NCI-H226 (cell line): ENCODE measurements at regions not wholly inside any gene's neighbourhood (a gene's known extent, or its start where the extent isn't known, plus 50 kb on each side); places are given as distances from the start of the nearest gene placed in this dataset.

ENCODE experiments used
- DNase-seq: peaks from one replicate; pipeline ENCODE4 v3.0.0-alpha.2; 2015

DNA sequence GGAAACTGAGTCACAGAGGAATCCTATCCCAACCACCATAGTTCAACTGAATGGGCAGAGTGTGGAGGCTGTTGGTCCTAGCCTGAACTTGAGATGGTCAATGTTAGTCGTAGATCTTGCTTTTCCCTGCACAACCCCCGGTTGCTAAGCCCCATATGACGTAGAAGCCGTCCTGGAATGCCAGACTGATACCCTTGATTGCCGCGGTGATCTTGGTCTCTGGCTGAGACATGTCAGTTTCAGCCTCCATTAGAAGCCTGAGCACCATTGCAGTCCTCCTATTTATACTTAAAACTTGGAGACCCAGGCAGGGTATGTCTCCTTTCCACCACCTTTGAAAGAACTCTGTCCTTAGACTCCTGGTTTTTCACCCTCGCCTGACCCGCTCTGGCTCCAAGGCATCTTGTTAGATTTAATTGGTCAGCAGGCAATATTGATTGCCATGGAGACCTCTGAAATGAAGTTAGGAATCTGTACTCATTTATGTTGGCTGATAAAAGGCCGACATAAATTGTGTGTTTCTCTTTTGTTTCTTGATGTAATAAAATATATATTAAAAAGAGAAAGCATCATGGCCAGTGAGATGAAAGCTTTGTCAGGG is 53.4 kb downstream of the RPLP1 start:
- DNase-seq = no peak

DNA sequence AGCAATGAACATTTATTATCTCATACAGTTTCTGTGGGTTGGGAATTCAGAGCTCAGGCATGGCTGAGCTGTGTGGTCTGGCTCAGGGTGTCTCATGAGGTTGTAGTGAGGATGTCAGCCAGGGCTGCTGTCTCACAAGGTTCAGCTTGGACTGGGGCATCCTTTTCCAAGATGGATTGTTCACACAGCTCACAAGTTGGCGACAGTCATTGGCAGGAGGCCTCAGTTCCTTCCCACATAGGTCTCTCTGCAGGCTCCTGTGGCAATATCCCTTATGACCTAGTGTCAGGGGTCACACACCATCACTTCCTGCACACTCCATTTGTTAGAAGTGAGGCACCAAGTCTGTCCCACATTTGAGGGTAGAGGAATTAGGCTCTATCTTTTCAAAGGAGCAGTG is 56.0 kb downstream of the RPLP1 start:
- no peak for DNase-seq

DNA sequence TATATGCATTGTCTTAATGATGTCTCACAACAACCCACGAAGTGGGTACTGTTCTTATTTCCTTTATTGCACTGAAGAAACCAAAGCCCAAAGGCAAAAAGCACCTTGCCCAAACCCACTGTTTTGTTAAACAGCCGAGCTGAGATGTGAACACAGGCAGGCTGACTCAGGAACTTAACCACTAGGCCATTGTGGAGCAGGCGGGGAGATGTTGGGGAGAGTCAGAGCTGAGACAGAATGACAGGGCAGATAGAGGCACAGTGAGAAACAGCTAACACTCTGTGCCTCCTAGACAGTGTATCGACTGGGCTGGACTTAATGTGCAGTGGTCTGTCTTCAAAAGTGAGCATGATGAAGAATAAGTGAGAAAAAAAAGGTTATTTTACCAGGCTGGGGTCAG is 56.5 kb downstream of the RPLP1 start:
- DNase-seq = no peak

DNA sequence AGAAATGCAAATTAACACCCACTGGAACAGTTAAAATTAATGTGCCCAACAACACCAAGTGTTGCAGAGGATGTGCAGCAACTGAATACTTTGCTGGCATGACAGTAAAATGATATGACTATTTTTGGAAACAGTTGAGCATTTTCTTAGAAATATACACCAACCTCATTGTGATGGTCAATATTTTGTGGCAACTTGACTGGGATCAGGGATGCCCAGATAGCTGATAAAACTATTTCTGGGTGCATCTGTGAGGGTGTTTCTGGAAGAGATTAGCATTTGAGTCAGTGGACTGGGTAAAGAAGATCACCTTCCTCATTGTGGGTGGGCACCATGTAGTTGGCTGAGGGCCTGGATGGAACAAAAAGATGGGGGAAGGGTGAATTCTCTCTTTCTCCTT is 57.9 kb downstream of the RPLP1 start:
- DNase-seq = no peak

DNA sequence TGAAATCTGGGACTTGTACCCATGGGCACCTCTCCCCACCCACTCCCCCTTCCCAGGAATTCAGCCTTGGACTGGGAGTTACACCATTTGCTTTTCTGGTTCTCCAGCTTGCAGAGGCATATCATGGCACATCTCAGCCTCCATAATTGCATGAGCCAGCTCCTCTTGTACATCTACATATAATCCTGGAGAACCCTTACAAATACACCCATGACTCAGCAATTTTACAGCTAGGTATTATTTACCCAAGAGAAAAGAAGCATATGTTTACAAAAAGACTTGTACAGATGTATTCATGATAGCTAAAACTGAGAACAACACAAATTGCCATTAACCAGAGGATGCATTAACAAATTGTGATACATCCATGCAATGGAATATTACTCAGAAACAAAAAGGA is 58.4 kb downstream of the RPLP1 start:
- DNase-seq = no peak

DNA sequence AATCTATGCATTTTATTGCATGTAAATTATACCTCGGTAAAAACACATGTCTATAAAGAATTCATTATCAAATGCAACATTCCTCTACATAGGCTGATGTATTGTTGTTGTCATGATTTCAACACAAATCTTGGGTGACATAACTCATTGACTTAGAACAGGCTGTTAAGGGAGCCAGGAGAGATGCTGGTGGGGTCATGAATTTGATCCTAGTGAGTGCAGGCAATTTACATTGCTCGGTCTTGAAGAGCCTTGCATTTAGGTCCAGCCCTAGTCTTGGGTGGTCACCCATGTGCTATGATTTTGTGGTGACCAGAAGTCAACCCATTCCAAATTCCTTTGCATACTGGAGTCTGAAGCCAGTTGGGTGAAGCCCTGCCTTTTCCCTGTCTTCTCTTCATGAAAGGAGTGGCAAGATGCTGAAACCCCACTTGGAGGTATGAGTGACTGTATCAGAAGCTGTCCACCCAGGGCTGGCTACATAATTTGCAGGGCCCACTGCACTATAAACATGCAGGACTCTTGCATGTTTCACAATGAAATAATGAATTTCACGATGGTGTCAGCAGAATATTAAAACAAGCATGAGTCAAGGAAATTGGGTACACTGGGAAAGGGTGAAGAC is 59.2 kb downstream of the RPLP1 start:
- DNase-seq = no peak

DNA sequence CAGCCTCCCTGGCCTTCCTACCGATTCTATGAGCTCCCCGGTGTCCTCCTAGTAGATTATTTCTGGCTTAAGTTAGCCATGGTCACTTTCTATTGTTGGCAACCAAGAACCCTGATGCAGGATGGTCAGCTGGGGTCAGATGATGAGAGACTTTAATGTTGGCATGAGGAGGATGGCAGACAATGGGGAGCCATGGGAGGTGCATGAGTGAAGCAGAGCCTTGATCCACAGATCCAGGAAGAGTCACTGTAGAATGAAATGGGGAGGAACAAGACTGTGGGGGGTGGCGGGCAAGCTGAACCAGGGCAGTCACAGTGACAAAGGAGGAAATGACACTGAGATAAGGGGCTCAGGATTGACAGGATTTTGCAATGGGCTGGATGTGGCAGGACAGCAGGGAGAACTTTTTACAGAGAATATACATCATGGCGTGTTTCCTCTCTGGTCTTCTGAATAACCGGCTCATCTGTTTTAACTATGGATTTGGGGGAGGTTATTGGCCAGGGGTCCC is 60.9 kb downstream of the RPLP1 start:
- DNase-seq = no peak

DNA sequence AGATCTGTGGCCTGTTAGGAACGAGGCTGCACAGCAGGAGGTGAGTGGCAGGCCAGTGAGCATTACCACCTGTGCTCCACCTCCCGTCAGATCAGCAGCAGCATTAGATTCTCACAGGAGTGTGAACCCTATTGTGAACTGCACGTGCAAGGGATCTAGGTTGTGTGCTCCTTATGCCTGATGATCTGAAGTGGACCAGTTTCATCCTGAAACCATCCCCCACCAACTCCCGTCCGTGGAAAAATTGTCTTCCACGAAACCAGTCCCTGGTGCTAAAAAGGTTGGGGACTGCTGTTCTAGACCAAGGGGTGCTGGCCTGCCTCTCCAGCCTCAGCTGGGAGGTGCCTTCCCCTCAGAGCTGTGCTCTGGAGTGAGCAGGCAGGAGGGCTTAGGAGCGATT is 61.4 kb downstream of the RPLP1 start:
- no peak for DNase-seq

DNA sequence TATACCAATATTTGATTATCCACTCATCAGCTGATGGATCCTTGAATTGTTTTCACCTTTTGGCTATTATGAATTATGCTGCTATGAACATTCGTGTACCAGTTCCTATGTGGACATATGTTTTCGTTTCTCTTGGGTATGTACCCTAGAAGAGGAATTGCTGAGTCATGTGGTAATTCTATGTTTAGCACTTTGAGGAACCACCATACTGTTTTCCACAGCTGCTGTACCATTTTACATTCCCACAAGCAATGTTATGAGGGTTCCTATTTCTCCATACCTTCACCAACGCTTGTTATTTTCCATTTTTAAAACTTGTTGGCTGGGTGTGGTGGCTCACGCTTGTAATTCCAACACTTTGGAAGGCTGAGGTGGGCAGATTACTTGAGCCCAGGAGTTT is 62.9 kb downstream of the RPLP1 start:
- DNase-seq = no peak

DNA sequence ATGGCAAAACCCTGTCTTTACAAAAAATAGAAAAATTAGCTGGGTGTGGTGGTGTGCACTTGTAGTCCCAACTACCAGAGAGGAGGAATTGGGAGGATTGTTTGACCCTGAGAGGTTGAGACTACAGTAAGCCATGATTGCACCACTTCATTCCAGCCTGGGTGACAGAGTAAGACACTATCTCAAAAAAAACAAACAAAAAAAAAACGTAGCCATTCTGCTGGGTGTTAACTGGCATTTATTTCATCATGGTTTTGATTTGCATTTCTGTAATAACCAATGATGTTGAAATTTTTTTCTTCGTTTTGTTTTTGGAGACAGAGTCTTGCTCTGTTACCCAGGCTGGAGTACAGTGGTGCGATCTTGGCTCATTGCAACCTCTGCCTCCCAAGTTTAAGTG is 63.3 kb downstream of the RPLP1 start:
- no peak for DNase-seq

DNA sequence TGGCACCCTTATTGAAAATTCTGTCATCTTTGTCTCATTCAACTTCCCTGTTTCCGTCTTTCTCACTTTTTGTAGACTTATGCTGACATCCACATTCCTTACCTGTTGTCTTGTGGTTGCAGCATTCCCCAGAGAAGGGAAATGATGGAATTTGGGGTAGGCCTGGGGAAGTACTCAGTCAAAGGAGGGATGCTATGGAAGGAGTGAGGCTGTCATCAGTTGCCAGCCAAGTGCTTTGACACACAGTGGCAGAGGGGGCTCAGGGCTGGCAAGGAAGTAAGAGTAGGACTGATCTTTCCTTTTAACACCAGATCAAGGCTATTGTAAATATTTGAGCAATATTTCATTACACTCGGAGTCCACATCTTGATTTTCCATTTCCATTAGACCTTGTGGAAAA is 64.4 kb downstream of the RPLP1 start:
- no peak for DNase-seq

DNA sequence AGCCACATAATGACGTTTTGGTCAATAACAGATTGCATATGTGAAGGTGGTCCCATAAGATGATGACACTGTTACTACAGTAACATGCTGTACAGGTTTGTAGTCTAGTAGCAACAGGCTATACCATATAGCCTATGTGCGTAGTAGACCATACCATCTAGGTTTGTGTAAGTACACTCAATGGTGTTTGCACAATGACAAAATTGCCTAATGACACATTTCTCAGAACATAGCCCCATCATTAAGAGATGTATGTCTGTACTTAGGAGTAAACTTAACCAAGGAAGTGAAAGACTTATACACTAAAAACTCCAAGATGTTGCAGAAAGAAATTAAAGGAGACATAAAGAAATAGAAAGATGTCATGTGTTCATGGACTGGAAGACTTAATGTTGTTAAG is 66.2 kb downstream of the RPLP1 start:
- no peak for DNase-seq

DNA sequence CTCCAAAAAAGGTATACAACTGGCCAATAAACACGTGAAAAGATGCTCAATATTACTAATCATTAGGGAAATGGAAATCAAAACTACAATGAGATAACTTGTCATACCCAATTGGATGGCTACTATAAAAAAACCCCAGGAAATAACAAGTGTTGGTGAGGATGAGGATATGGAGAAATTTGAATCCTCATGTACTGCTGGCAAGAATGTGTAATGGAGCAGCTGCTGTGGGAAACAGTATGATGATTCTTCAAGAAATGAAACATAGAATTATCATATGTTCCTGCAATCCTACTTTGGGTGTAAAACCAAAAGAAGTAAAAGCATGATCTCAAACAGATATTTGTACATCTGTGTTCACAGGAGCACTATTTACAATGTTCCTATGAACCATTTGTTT is 67.4 kb downstream of the RPLP1 start:
- no peak for DNase-seq

DNA sequence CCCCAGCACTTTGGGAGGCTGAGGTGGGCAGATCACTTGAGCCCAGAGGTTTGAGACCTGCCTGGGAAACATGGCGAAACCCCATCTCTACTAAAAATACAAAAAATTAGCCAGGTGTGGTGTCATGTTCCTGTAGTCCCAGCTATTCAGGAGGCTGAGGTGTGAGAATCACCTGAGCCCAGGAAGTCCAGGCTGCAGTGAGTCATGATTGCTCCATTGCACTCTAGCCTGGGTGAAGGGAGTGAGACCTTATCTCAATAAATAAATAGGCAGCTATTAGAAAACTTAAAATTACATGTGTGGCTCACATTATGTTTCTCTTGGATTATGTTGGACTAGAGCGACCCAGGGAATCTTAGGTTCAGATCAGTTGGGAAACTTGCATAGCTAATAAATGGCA is 69.7 kb downstream of the RPLP1 start:
- DNase-seq = peak; percentile 39

DNA sequence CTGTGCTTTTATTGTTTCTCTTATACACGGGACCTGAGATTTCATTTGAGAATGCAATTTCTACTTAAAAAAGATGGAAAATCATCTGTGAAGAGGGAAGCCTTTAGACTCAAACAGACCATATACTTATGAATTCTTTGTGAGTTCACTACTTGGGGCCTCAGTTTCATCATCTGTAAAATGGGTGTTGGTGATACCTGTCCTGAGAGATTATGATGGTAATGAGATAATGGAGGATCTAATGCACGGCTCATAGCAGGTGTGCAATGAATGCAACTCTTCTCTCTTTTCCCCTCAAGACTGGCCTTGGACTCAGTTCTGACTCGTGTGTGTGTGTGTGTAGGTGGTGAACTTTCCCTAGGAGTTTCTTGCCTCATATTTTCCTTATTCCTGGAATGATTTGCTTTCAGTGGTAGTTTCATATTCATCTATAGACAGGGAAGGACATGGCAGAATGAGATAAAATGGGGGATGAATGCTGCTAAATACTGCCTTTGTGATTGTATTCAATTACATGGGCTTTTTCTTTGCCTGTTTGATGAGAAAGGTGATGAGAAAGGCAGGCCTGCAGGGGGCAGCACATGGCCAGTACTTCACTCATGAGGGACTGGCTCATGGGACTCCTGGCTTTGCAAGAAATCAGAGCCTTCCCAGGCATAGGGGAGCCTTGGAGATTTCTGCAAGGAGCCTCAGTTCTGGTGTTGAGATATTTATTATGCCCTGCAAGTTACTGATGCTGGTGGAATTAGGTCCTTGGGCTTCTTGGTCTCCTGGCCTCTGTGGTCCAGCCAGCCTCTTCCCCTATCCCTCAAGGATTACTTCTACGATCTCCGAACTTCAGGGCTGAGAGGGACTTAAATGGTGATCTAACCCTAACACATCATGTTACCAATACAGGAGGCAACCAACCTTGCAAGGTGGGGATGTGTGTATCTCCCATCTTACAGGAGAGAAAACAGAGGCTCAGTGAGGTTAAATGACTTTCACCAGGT is 70.7 kb downstream of the RPLP1 start:
- DNase-seq = peak; percentile 68

DNA sequence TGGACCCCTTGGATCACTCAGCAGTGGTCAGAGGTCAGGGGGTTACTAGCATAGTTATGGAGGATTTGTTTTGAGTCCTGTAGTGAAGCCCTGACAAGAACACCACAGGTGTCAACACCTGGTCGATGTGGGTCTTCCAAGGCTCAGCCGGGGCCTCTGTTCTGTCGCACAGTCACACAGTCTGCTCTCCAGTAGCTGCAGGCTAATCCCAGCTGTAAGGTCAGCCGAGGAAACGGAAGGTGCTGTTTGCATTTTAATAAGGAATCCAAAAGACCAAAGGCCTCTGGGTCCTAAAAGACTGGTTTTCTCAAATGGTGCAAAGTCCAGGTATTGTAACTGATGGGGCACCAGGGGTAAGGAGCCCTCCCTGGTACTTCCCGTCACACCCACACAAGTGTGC is 71.7 kb downstream of the RPLP1 start:
- DNase-seq = no peak

DNA sequence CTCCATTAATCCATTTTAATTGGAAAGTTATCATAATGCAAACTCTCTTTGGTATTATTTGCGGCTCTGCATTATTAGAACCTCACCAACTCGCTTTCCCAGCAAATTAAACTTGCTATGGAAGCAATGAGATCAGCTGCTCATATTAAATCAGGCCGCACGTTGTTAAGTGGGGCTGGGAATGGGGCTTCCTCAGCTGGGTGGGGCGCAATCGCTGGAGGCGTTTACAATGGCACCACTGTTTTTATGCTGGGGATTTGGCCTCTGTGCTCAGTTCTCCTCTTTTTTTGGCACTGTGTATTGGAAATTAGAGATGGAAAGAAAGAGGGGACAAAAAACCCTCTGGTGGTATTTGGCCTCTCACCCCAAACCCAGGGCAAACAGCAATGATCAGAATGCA is 72.2 kb downstream of the RPLP1 start:
- DNase-seq = no peak

DNA sequence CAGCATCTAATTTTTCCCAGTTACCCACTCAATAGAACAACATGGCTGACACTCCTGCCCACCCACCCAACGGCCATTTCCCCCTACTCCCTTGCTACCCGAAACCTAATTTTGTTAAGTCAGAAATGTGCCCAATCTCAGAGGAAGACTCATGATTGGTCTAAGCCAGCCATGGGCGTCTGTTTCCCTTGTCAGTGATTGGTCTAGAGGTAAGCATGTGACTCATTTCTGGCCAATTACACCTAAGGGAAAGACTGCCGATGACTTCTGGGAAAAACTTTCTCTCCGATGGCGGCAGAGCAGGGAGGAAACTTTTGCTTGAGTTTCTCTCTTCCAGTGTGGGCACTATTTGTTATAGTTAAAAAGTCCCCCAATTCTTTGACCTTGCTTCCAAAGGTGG is 72.9 kb downstream of the RPLP1 start:
- no peak for DNase-seq

DNA sequence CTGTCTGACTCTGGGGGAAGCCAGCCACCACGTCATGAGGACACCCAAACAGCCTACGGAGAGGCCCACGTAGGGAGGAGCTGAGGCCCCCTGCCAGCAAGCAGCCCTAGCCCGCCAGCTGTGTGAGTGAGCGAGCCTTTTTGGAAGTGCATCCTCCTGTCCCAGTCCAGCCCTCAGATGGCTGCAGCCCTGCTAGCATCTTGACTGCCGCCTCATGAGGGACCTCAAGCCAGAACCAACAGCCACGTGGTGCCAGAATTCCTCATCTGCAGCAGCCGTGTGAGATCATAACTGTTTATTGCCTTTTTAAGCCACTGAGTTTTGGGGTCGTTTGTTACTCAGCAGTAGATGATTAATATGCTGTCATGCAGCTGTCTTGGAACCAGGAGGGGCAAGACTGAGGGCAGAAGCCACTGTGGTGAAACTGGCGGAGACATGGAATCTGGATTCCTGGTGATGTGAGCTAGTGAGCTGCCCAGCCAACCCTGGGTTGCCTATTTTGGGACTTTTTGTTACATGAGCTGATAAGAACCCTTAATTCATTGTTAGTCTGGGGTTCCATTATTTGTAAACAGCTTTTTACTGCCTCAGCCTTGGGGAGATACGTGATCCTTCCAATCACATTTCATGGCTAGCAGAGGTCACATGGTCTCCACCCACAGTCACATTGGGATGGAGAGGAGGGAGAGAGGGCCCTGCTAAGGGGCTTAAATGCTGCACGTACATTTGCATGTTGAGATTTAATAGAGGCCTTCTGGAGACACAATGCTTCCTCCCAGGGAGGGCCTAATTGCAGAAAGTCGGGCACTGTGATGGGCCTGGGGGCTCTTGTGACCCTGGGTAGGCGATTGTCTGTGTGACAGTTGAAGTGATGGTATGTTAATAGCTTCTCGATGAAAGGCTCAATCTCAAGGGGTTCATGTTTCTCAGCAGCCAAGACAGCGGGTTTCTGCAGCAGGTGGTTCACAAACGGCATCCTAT is 73.8 kb downstream of the RPLP1 start:
- no peak for DNase-seq

DNA sequence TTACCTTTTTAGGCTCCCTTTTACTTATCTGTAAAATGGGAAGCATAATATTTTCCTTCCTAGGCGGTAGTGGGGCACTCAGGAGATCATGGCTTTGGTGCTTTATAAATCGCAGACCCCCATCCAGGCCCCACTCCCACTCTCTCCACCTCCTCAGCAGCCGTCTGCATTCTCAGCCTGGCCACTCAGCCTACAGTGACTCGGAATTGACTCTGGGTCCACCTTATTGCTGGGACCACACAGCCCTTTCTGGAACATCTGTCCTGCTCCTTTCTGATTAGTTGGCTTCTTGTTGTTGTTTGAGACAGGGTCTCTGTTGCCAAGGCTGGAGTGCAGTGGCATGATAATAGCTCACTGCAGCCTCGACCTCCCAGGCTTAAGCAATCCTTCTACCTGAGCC is 76.5 kb downstream of the RPLP1 start:
- DNase-seq = no peak

DNA sequence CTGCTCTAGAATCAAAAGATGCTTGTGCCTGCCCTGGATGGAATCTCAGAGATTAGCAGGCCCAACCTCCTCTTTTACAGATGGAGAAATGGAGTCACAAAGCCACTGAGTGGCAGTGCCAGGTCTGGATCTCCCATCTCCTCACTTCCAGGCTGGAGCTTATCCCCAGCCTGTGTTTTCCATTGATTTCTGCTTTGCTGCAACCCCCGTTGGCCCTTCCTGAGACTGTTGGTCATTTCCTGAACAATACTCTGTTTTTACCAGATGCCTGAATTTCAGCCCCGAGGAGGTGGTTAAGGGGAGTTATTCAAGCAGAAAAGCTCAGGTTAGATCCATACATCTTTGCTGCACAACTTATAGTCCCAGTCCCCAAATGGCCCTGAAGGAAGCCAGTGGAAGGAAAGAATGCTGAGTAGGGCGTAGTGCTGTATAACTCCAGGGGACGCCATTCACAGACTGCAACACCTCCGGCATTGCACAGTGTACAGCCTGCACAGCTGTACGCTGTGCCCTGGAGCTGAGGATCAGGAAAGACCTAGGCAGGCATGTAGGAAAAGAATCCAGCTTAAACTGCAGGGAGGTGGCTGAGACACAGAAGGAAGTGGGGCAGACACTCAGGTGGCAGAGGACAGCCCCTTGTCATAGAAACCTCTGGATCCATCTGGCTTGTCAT is 77.5 kb downstream of the RPLP1 start:
- no peak for DNase-seq
